Frontal cortex (tissue), 3 donors: ENCODE measurements at regions not wholly inside any gene's neighbourhood (a gene's known extent, or its start where the extent isn't known, plus 50 kb on each side); places are given as distances from the start of the nearest gene placed in this dataset.
"Not testable (repeated sequence)": the region's sequence is repeated elsewhere in the genome, so short reads cannot be mapped to it uniquely, and the experiment has no call there.

Experiments
- DNase-seq, 2 donors: peaks; one replicate each; pipeline ENCODE4 v3.0.0; 2012; ENCODE audit warnings: low spot score in 2 of 2
- FAIRE-seq: peaks from 2 replicates; lab custom pipeline; 2012; peaks lifted over from hg19 to GRCh38; lab: Jason Lieb, UNC
- donor health status: control.
- donor health status: control.
- donor health status: control.

DNA sequence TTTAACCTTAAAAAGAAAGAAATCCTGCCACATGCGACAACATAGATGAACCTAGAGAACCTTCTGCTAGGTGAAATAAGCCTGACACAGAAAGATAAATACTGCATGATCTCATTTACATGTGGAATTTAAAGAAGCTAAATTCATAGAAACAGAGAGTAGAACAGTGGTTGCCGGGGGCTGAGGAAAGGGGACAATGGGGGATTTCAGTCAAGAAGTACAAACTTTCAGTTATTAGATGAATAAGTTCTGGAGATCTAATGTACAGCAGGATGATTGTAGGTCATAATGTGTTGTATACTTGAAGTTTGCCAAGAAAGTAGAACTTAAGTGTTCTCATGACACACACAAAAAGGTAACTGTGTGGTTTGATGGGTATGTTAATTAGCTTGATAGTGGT lies 204.3 kb upstream of the PRSS16 start:
- FAIRE-seq (no peak), DNase-seq (no peak)

DNA sequence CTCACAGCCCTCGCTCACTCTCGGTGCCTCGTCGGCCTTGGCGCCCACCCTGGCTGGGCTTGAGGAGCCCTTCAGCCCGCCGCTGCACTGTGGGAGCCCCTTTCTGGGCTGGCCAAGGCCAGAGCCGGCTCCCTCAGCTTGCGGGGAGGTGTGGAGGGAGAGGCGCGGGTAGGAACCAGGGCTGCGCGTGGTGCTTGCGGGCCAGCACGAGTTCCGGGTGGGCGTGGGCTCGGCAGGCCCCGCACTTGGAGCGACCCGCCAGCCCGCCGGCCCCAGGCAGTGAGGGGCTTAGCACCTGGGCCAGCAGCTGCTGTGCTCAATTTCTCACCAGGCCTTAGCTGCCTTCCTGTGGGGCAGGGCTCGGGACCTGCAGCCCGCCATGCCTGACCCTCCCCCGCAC lies 202.4 kb upstream of the PRSS16 start:
- not testable (repeated sequence) for FAIRE-seq, DNase-seq

DNA sequence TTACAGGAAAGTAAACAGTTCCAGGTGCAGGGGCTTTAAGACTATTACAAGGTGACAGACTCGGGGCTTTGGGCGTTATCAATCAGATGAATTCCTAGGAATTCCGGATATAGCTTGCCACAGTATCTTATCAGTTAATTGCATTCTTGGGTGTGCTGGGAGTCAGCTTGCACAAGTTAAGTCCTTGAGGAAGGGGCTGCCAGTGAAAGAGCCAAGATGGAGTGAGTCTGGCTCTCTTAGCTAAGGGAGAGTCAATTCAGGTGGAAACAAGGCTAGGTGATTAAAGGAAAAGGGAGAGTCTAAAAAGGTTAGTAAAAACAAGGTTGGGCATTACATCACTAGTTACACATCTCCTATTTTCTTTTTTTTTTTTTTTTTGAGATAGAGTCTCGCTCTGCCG lies 199.8 kb upstream of the PRSS16 start:
- not testable (repeated sequence) for DNase-seq, FAIRE-seq

DNA sequence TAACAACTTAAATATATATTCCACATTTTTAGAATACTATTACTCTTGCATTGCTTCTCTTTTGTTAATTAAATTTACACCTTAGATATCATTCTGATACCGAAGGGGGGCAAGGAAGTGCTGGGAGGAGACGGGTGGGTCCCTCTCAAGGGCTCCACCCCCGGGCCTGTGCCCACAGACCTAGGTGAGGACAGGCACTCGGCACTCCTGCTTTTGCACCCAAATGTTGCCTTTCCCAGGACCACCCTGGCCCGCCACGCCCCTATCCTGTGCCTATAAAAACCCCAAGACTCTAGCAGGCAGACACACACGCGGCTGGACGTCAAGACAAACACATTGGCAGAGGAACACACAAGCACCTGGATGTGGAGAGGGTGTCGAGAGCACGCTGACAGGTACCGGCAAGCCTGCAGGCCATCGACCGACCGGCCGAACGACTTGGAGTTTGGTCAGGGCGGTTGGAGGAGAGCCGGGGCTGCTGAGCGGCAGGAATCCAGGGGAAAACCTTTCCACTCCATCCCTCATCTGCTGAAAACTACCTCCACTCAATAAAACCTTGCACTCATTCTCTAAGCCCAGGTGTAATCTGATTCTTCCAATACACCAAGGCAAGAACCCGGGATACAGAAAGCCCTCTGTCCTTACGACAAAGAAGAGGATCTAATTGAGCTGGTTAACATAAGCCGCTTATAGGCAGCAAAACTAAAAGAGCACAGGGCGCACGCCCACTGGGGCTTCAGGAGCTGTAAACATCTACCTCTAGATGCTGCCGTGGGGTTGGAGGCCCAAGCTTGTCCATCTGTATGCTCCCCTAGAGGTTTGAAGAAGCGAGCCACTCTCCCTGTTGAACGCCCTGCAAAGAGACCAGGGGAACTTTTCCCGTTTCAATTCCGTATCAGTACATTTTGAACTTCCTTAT lies 197.4 kb upstream of the PRSS16 start:
- DNase-seq (no peak), FAIRE-seq (no peak)

DNA sequence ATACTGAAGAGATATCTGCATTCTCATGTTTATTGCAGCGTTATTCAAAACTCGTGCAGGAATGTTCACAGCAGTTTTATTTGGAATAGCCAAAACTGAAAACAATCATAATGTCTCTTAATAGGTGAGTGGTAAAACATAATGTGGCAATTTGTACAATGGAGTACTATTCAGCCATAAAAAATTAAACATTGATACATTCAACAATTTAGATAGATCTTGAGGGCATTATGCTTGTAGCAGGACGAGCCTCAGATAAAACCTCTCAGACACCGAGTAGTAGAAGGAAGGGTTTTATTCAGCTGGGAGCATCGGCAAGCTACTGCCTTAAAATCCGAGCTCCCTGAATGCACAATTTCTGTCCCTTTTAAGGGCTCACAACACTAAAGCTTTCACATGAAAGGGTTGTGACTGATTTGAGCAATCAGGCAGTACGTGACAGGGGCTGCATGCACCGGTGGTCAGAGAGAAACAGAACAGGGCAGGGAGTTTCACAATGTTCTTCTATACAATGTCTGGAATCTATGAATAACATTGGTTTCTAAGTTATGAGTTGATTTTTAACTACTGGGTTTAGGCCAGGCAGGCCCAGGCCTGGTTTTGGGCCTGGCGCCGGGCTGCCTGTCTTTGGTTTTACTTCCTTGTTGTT lies 195.3 kb upstream of the PRSS16 start:
- DNase-seq, FAIRE-seq: not testable (repeated sequence)

DNA sequence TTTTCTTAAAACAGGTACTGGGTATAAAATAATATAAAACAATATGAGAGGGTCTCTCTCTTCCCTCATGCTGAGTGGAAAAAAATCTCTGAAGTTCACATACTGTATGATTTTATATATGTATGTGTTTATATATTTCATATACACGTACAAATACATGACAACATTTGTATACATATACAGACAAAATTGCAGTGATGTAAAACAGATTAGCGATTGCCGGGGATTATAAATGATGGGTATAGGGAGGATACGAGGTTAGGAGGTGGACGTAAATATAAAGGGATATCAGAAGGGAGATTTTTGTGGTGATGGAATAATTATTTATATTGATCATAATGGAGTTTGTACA lies 194.8 kb upstream of the PRSS16 start:
- DNase-seq (no peak), FAIRE-seq (no peak)

DNA sequence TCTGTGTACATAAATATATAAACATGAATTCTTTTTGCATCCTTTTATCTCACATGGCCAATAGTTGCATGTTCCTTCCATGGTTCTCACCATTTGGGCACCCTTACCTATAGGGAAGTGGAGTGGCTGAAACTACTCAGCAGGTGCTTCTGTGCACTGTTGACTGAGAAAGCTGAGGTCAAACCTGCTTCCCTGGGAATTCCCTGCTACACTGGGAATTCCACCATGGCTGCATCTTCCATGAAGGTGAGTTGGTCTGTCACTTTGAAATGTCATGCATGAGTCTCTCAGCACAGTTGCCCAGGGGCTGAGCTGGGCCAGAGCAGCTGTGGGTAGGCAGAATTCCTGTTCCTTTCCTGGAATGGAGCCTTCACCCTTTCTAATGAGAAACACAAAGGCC lies 193.8 kb upstream of the PRSS16 start:
- no peak for DNase-seq
- FAIRE-seq: no peak

DNA sequence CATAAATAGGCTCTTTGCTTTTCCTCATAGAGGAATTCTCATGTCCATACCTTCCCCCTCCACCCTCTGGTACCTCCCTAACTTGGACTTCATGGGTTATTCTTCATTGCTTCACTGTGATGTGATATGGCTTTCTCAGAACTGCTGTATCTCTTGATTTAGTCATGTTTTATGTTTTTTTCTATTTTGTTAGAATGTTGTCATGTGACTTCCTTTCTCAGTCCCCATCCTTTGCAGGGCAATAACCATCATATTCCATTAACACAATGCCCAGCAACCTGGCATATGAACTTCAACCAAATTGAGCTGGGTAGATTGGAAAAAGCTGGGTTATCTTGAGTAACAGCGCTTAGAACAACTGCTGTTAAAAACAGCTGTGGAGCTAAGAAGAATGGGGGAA lies 190.9 kb upstream of the PRSS16 start:
- FAIRE-seq (no peak), DNase-seq (no peak)

DNA sequence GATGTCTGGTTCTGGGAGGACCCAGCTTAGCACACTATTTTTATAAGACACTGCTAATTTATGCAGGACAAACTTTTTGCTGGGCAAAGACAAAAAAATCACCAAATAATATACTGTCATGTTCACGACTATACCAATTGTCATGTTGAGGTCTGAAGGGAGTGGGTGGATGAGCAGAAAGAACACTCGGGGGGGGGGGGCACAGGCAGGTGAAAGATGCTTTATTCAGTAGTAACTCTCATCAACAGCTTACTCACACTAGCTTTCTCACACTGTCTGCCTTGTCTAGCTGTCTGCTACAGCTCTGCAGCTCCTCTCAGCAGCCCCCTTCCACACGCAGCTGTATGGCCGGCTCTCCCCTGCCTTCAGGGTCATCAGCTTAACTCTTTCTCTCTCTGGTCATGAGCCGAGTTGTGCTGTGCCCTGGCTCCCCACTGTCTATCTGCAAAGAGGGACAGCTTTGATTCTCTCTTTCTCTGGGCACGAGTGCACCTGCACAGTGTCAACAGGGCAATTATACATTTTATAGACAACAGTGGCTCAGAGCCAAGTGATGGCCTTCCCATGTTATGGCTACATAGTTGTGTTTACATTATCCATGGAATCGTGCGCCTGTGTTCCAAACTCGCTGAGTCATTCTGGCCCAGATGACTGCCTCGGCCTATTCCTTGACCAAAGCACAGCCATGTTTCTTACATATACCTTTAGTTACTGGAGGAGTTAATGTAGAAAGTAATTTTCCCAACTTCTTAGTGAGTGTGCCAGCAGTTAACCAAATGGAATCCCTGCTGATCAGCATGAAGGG lies 187.7 kb upstream of the PRSS16 start:
- FAIRE-seq (no peak), DNase-seq (no peak)

DNA sequence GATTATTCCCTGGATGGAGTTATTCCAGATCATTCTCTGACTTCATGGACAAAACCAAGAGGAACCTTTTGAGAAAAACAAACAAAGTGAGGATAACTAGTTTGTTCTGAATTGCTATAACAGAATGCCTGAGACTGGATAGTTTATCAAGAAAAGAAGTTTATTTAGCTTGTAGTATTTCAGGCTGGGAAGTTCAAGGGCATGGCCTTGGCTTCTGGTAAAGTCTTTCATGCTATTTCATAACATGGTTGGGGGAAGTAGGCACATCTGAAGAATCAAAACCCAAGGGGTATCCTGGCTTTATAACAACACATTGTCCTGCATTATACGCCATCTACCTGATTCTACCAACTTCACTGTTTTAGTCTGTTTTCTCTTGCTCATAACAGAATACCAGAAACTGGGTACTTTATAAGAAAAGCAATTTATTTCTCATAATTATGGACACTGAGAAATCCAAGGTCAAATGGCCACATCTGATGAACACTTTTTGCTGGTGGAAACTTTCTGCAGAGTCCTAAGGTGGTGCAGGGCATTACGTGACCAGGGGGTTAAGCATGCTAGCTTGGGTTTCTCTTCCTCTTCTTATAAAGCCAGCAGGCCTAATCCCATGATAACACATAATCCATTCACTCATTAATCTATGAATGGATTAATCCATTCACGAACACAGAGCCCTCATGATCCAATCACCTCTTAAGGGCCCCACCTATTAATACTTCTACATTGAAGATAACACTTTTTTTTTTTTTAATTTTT lies 186.1 kb upstream of the PRSS16 start:
- DNase-seq (no peak), FAIRE-seq (no peak)

DNA sequence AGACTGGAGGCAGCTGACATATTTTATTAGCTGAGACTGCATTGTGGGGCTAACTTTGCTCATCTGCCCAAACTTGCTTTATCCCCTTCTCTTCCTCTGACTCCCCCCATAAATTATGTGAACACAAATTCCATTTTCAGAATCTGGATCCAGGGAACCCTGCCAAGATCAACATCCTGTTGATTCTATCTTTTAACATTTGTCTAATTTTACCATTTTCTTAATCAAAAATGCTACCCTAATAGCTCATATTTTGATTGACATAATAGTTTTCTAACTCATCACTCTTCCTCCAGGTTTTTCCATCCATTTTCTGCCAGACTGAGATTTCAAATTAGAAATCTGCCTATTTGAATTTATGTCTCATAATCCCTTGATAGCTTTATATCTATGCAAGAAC lies 184.7 kb upstream of the PRSS16 start:
- no peak for FAIRE-seq

DNA sequence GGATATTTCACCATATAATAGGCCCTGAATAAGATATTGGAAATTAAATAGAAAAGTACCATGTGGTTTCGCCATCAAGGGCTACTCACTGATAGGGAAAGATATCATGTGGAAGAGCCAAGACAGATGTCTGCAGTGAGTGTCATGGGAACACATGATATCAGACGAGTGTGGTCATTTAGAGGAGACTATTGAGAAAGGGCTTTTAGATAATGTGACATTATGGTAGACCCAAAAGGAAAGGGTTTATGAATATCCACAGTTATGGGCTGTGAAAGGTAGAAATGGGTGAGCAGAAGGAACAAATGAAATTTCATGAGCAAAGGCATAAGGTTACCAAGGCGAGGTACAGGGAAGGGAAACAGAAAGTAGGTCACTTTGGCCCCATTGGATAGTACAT lies 182.3 kb upstream of the PRSS16 start:
- FAIRE-seq (no peak), DNase-seq (no peak)

More for the DNA sequence above, 184.7 kb upstream of the PRSS16 start:
- DNase-seq: no peak

DNA sequence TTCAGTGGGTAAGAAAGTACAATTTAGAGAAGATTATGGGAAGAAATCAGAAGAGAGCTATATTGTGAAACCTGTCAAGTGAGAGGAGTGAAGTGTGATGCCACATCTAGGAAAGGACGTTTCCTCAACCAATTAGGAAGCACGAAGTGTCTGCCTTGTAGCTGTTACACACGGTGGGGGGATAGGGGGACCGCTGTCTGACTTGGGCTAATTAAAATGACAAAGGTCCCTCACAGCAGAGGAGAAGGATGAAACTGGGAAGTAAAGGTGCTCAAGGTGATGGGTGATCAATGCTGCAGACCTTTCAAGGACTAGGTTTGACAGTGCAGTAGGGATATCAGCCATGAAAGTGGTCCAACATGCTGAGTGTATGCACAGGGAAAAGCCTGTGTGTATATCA lies 181.1 kb upstream of the PRSS16 start:
- FAIRE-seq (no peak), DNase-seq (no peak)

DNA sequence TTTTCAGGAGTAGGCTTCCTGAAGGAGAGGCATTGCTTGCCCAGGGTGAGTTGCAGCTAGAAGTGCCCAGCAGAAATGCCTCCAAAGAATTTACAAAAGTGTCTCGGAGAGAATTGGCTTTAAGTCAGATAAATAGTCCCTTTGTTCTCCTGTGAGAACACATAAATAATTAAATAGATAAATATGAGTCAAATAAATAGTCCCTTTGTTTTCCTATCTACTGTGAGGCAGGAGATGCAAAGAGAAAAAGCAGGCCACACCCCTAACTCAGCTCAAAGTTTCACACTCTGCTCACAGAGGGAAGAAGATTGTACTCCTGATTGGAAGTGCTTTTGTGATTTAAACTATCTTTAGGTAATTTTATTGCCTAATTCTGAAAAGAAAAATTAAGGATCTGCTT lies 180.7 kb upstream of the PRSS16 start:
- DNase-seq (no peak), FAIRE-seq (no peak)

DNA sequence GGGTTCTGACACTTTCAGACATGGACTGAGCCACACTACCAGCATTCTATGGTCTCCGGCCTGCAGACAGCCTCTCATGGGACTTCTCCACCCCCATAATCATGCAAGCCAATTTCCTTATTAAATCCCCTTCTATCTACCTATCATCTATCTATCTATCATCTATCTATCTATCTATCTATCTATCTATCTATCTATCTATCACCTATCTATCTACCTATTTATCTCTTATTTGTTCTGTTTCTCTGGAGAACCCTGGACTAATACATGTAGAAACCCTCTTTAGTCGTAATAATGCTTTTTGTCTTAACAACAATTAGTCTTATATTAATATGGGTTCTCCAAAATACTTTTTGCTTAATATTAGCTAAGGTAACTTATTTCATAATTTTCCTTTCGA lies 174.1 kb upstream of the PRSS16 start:
- DNase-seq (no peak), FAIRE-seq (no peak)

DNA sequence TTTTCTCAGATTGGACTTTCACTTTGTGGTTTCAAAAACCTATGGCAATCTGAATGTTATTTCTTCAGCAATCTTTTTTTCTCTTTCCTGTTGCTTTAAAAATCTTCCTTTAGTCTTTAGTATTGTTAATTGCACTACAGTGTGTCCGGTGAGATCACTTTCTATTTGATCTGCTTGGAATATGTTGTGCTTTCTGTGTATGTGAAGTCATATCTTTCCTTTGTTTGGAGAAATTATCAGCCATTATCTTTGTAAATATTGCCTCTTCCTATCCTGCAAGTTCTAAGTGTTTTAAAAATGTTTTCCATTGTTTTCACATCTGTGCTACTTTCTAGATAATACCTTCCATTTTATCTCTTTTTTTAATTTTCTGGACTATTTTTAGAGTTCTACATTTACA lies 171.4 kb upstream of the PRSS16 start:
- DNase-seq (no peak), FAIRE-seq (no peak)

DNA sequence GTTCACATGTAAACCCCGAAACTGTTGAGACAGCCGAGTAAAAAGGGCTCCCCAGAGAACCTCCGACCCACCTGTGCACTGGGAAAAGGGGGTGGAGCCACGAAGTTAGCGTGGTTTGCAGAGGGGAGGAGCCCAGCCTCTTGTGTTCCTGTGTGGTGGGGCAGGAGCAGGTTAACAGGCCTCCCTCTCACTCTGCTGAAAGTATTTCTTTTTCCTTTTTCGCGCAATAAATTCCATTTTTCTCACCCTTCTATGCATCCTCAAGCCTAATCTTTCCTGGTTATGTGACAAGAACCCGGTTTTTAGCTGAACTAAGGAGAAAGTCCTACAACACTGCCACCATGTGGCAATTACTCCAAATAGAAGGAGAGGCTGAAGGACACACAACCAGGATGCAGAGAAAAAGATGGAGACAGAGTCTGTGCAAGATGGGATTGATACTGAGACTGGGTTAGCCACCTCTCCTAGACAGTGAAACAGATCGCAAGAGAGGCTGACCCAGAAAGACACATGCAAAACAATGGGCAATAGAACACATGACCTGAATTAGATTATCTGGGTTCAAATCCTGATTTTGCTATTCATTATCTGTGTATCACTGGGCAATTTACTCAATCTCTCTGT lies 168.7 kb upstream of the PRSS16 start:
- DNase-seq (no peak), FAIRE-seq (no peak)

DNA sequence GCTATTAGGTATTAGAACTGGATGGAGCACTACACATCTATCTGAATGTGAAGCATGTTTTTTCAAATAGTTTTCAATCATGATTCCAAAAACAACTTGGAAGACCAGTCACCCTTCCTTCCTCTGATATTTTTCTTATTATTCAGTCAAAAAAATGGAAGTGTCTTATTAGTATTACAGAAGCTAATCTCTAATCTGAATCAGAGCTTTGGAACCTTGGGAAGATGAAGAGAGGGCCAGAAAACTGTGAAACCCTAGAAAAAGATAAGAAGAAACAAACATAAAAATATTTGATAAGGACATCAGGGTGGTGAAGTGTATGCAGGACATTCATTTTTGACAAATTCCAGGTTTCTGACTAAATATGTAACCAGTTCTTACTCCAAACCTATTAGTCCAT lies 166.3 kb upstream of the PRSS16 start:
- DNase-seq: no peak
- no peak for FAIRE-seq

DNA sequence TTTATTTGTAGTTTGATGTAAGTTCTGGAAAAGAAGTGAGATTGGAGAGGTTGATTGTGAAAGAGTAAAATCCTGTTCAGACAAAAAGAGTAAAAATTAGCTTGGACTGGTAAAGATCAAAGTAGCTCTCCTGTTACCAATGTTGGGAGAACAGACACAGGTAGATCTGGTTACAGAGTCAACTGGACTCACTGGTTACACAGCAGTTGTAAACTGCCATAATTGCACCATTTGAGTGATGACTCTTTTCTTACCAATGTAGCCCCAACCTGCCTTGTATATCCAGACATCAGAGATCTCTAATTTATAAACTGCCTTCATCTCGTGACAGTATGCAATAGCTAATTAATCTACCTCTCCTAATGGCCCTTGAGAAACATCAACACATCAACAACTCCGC lies 165.6 kb upstream of the PRSS16 start:
- no peak for FAIRE-seq

DNA sequence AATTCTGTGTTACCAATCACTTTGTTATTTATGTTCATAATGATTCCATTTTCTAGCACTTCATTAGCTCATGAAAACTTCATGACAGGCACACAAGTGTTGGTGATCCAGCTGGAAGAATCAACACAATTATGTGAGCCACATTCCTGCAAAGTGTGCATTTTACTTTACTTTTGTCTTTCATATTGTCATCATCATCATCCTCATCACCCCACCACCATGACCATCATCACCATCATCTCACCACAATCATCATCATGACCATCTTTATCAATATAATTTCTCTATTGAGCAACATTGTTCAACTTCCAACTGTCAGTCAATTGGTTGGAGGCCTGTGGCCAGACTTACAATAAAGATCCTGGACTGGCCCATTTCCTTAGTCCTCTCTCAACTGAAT lies 159.4 kb upstream of the PRSS16 start:
- FAIRE-seq: no peak
- DNase-seq: no peak

More for the DNA sequence above, 165.6 kb upstream of the PRSS16 start:
- no peak for DNase-seq
